ENCODE measurements at regions not wholly inside any gene's neighbourhood (a gene's known extent, or its start where the extent isn't known, plus 50 kb on each side); places are given as distances from the start of the nearest gene placed in this dataset.
A peak's percentile ranks its signal among the peaks of the same experiment; 100 is the strongest.

DNA sequence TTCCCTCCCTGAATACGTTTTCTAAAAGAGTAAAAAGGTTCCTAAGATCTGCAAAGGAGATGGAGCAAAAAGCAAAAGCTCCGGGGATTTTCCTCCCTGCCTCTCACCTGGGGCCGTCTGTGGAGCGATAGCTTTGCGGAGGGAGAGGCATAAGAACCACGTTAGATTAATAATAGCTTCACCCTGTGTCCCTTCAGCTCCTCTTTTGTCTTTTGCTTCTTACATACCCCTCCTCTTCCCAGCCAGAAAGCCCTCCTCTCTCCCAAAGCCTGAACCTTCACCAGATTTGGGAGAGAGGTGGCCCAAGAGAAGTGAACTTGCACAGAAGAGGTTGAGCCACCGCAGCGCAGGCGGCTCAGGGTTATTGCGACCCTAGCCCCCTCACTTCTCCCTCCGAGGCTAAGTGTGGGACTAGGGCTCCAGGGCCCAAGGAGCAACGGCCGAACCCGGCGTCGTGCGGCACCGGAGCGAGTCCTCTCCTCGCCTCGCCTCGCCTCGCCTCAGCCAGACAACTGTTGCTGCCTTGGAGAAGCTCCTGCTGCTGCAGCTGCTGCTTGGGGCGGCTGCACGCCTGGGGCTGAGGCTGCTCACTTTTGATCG, 97.6 kb upstream of the HSD17B12 start:
- Histone ChIP-seq H3K36me3 (ENCODE audit: insufficient read depth, low read length) (no peaks in the 10 kb centered on the region), H2AFZ (ENCODE audit: low read depth, low read length) (no peak overlapping the region), H3K4me2 (ENCODE audit: low read length) (no peak overlapping the region), H4K20me1 (ENCODE audit: insufficient read depth, low read length) (peaks cover under 1% of the 10 kb centered on the region), H3K9ac (ENCODE audit: low read length) (no peak overlapping the region), H3K4me3 (ENCODE audit: insufficient read depth, low read depth, low read length) (no peak overlapping the region), H3K79me2 (ENCODE audit: insufficient read depth, low read length) (no peaks in the 10 kb centered on the region), H3K4me1 (ENCODE audit: insufficient read depth, low read length) (peaks cover 16% of the 10 kb centered on the region), H3K27ac (ENCODE audit: low read depth, low read length) (no peak overlapping the region), H3K27me3 (ENCODE audit: insufficient read depth, low read length) (peaks cover 52% of the 10 kb centered on the region), H3K9me3 (ENCODE audit: insufficient read depth, low read depth, low read length) (no peaks in the 10 kb centered on the region)
- no peak overlapping the region for H3K4me3 Mint-ChIP-seq (ENCODE audit: unreplicated experiment)
- peaks cover 4% of the 10 kb centered on the region for H3K4me1 Mint-ChIP-seq (ENCODE audit: low read depth, unreplicated experiment)
- no peak for FAIRE-seq
- DNase-seq (ENCODE audit: low read depth): no peak
- TF ChIP-seq EZH2 (IDR thresholded peaks at IDR 0.05; ENCODE audit: insufficient read depth, low read length): peak; percentile 11
- TF ChIP-seq, protein P1, sequence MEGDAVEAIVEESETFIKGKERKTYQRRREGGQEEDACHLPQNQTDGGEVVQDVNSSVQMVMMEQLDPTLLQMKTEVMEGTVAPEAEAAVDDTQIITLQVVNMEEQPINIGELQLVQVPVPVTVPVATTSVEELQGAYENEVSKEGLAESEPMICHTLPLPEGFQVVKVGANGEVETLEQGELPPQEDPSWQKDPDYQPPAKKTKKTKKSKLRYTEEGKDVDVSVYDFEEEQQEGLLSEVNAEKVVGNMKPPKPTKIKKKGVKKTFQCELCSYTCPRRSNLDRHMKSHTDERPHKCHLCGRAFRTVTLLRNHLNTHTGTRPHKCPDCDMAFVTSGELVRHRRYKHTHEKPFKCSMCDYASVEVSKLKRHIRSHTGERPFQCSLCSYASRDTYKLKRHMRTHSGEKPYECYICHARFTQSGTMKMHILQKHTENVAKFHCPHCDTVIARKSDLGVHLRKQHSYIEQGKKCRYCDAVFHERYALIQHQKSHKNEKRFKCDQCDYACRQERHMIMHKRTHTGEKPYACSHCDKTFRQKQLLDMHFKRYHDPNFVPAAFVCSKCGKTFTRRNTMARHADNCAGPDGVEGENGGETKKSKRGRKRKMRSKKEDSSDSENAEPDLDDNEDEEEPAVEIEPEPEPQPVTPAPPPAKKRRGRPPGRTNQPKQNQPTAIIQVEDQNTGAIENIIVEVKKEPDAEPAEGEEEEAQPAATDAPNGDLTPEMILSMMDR (IDR thresholded peaks at IDR 0.05; ENCODE audit: insufficient read depth, low read depth, low read length): no peak
- peaks cover 2% of the 10 kb centered on the region for H3K36me3 Mint-ChIP-seq (ENCODE audit: low read depth, unreplicated experiment)
- H3K27ac Mint-ChIP-seq (ENCODE audit: unreplicated experiment): no peak overlapping the region
- H3K9me3 Mint-ChIP-seq (ENCODE audit: unreplicated experiment): no peaks in the 10 kb centered on the region
- peaks cover 70% of the 10 kb centered on the region for H3K27me3 Mint-ChIP-seq (ENCODE audit: low read depth, unreplicated experiment)

DNA sequence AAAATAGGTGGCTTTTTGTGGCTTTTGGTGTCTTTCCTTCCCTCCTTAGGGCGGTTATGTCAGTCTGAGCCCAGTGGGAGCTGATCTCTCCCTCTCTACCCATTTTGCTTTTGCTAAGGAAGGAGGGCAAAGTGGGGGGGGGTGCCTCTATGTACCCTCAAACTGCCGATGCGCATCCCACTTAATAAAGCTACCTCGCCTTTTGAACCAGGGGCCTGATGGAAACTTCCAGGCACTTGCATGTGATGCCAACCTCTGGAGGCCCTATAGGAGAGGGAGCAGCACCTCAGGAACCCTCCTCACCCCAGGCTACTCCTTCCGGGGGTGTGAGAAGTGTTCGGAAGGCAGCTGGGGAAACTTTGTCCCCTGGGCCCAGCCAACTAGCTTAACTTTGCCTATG, 97.0 kb upstream of the HSD17B12 start:
- Mint-ChIP-seq H3K27me3 (ENCODE audit: low read depth, unreplicated experiment) (peaks cover 64% of the 10 kb centered on the region), H3K9me3 (ENCODE audit: unreplicated experiment) (no peaks in the 10 kb centered on the region), H3K4me3 (ENCODE audit: unreplicated experiment) (no peak overlapping the region), H3K27ac (ENCODE audit: unreplicated experiment) (no peak overlapping the region), H3K4me1 (ENCODE audit: low read depth, unreplicated experiment) (peaks cover 4% of the 10 kb centered on the region), H3K36me3 (ENCODE audit: low read depth, unreplicated experiment) (peaks cover 2% of the 10 kb centered on the region)
- H4K20me1 ChIP-seq (ENCODE audit: insufficient read depth, low read length): no peaks in the 10 kb centered on the region
- H2AFZ ChIP-seq (ENCODE audit: low read depth, low read length): no peak overlapping the region
- H3K27me3 ChIP-seq (ENCODE audit: insufficient read depth, low read length): peaks cover 47% of the 10 kb centered on the region
- H3K36me3 ChIP-seq (ENCODE audit: insufficient read depth, low read length): no peaks in the 10 kb centered on the region
- H3K79me2 ChIP-seq (ENCODE audit: insufficient read depth, low read length): no peaks in the 10 kb centered on the region
- H3K9ac ChIP-seq (ENCODE audit: low read length): no peak overlapping the region
- H3K4me1 ChIP-seq (ENCODE audit: insufficient read depth, low read length): peaks cover 16% of the 10 kb centered on the region
- DNase-seq (ENCODE audit: low read depth): no peak
- peak; percentile 16 for TF ChIP-seq EZH2 (IDR thresholded peaks at IDR 0.05; ENCODE audit: insufficient read depth, low read length)
- TF ChIP-seq, protein P1 (IDR thresholded peaks at IDR 0.05; ENCODE audit: insufficient read depth, low read depth, low read length): no peak
- H3K4me3 ChIP-seq (ENCODE audit: insufficient read depth, low read depth, low read length): no peak overlapping the region
- no peak overlapping the region for H3K27ac ChIP-seq (ENCODE audit: low read depth, low read length)
- H3K4me2 ChIP-seq (ENCODE audit: low read length): no peak overlapping the region
- H3K9me3 ChIP-seq (ENCODE audit: insufficient read depth, low read depth, low read length): no peaks in the 10 kb centered on the region
- no peak for FAIRE-seq

DNA sequence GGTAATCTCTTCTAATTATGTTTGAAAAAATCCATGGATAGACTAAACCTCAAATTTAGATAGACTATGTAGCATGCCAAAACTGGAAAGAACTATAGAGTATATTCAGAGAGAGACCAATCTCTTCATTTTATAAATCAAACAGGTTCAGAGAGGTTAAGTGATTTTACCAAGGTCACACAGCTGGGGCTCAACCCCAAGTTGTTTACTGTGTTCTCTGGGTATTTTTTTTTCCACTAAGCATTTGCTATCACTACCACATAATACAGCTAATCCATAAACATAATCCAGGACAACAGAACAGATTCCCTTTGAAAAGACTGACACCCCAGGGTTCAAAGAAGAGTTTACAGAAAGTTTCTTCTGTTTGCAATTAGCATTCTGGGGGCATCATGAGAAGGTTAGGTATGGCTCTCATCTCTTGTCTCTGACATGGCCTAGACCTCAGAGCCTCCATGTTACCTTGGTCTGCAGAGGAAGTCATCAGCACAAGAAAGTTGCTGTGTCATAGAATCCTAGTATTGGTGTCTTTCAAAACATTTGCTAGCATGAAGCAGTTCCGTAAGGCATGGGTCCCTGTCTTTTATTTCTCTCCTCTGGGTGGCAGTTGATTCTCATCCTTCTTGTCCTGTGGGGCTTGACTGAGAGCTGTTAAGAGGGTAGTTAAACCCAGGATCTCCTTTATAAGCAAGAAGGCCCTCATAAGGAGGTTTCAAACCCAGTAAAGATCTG, 94.5 kb upstream of the HSD17B12 start:
- H3K4me3 ChIP-seq (ENCODE audit: insufficient read depth, low read depth, low read length): no peak overlapping the region
- peaks cover 38% of the 10 kb centered on the region for H3K27me3 ChIP-seq (ENCODE audit: insufficient read depth, low read length)
- H4K20me1 ChIP-seq (ENCODE audit: insufficient read depth, low read length): no peaks in the 10 kb centered on the region
- no peak overlapping the region for H3K4me2 ChIP-seq (ENCODE audit: low read length)
- peaks cover 3% of the 10 kb centered on the region for H3K4me1 Mint-ChIP-seq (ENCODE audit: low read depth, unreplicated experiment)
- peaks cover 50% of the 10 kb centered on the region for H3K27me3 Mint-ChIP-seq (ENCODE audit: low read depth, unreplicated experiment)
- no peaks in the 10 kb centered on the region for H3K9me3 Mint-ChIP-seq (ENCODE audit: unreplicated experiment)
- no peaks in the 10 kb centered on the region for H3K9me3 ChIP-seq (ENCODE audit: insufficient read depth, low read depth, low read length)
- FAIRE-seq (no peak), DNase-seq (ENCODE audit: low read depth) (no peak)
- peaks cover 4% of the 10 kb centered on the region for H3K4me1 ChIP-seq (ENCODE audit: insufficient read depth, low read length)
- H3K27ac Mint-ChIP-seq (ENCODE audit: unreplicated experiment): no peak overlapping the region
- peaks cover 2% of the 10 kb centered on the region for H3K36me3 Mint-ChIP-seq (ENCODE audit: low read depth, unreplicated experiment)
- no peak overlapping the region for H3K4me3 Mint-ChIP-seq (ENCODE audit: unreplicated experiment)
- H3K27ac ChIP-seq (ENCODE audit: low read depth, low read length): no peak overlapping the region
- no peak overlapping the region for H3K9ac ChIP-seq (ENCODE audit: low read length)
- no peaks in the 10 kb centered on the region for H3K36me3 ChIP-seq (ENCODE audit: insufficient read depth, low read length)
- H2AFZ ChIP-seq (ENCODE audit: low read depth, low read length): no peak overlapping the region
- TF ChIP-seq, protein P1 (IDR thresholded peaks at IDR 0.05; ENCODE audit: insufficient read depth, low read depth, low read length): no peak
- no peak for TF ChIP-seq EZH2 (IDR thresholded peaks at IDR 0.05; ENCODE audit: insufficient read depth, low read length)
- H3K79me2 ChIP-seq (ENCODE audit: insufficient read depth, low read length): no peaks in the 10 kb centered on the region
